ENCODE measurements at regions not wholly inside any gene's neighbourhood (a gene's known extent, or its start where the extent isn't known, plus 50 kb on each side); places are given as distances from the start of the nearest gene placed in this dataset.
A peak's percentile ranks its signal among the peaks of the same experiment; 100 is the strongest.

DNA sequence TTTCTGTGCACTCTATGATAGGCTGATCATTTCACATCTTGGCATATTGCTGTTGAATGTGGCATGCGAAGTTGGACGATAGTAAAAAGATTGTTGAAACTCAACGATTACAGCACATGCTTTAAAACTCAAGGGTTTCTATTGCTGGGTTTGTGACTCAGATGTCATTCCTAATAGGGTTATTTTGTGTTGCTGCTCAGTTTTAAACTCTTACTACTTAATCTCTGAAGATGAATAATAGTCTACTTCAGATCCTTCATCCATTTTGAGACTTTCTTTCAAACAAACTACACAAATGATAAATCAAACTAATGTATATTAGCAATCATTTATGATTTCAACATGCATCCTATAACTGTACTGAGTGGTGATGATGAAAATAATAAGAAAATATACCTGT, 71.3 kb upstream of the MBNL1 start:
- Histone ChIP-seq H3K4me1 (ENCODE audit: control insufficient read depth, insufficient read depth, low read length) (peaks cover 28% of the 10 kb centered on the region), H3K4me3 (ENCODE audit: low read length) (peak overlapping the region; percentile 68), H3K36me3 (ENCODE audit: control insufficient read depth, insufficient read depth, low read length, severe bottlenecking) (no peaks in the 10 kb centered on the region), H3K9me3 (ENCODE audit: control insufficient read depth, low read length) (no peaks in the 10 kb centered on the region), H3K9ac (ENCODE audit: low read length) (peak overlapping the region; percentile 61), H3K27me3 (replicated peaks; ENCODE audit: control insufficient read depth, insufficient read depth, low read length) (no peaks in the 10 kb centered on the region)
- no peak for DNase-seq (ENCODE audit: low read depth)

GRCh38 chr3:152197937-152198336, 70.8 kb upstream of the MBNL1 start:
- Histone ChIP-seq H3K4me3 (ENCODE audit: low read length) (peak overlapping the region; percentile 68), H3K36me3 (ENCODE audit: control insufficient read depth, insufficient read depth, low read length, severe bottlenecking) (no peaks in the 10 kb centered on the region), H3K27me3 (replicated peaks; ENCODE audit: control insufficient read depth, insufficient read depth, low read length) (no peaks in the 10 kb centered on the region), H3K9ac (ENCODE audit: low read length) (peak overlapping the region; percentile 21), H3K4me1 (ENCODE audit: control insufficient read depth, insufficient read depth, low read length) (peaks cover 31% of the 10 kb centered on the region), H3K9me3 (ENCODE audit: control insufficient read depth, low read length) (no peaks in the 10 kb centered on the region)
- no peak for DNase-seq (ENCODE audit: low read depth)

GRCh38 chr3:152198665-152199064, 70.1 kb upstream of the MBNL1 start:
- no peaks in the 10 kb centered on the region for H3K36me3 ChIP-seq (ENCODE audit: control insufficient read depth, insufficient read depth, low read length, severe bottlenecking)
- no peak for DNase-seq (ENCODE audit: low read depth)
- no peaks in the 10 kb centered on the region for H3K9me3 ChIP-seq (ENCODE audit: control insufficient read depth, low read length)
- H3K9ac ChIP-seq (ENCODE audit: low read length) = no peak overlapping the region
- H3K4me3 ChIP-seq (ENCODE audit: low read length) = no peak overlapping the region
- peaks cover 39% of the 10 kb centered on the region for H3K4me1 ChIP-seq (ENCODE audit: control insufficient read depth, insufficient read depth, low read length)
- no peaks in the 10 kb centered on the region for H3K27me3 ChIP-seq (replicated peaks; ENCODE audit: control insufficient read depth, insufficient read depth, low read length)

- no peaks in the 10 kb centered on the region for H3K27me3 ChIP-seq (replicated peaks; ENCODE audit: control insufficient read depth, insufficient read depth, low read length)
- no peak overlapping the region for H3K4me3 ChIP-seq (ENCODE audit: low read length)
- H3K9me3 ChIP-seq (ENCODE audit: control insufficient read depth, low read length) = no peaks in the 10 kb centered on the region
- H3K36me3 ChIP-seq (ENCODE audit: control insufficient read depth, insufficient read depth, low read length, severe bottlenecking) = no peaks in the 10 kb centered on the region
- no peak overlapping the region for H3K9ac ChIP-seq (ENCODE audit: low read length)
- H3K4me1 ChIP-seq (ENCODE audit: control insufficient read depth, insufficient read depth, low read length) = peaks cover 45% of the 10 kb centered on the region
- no peak for DNase-seq (ENCODE audit: low read depth)
Observed at GRCh38 chr3:152199102-152199840, 69.5 kb upstream of the MBNL1 start.

DNA sequence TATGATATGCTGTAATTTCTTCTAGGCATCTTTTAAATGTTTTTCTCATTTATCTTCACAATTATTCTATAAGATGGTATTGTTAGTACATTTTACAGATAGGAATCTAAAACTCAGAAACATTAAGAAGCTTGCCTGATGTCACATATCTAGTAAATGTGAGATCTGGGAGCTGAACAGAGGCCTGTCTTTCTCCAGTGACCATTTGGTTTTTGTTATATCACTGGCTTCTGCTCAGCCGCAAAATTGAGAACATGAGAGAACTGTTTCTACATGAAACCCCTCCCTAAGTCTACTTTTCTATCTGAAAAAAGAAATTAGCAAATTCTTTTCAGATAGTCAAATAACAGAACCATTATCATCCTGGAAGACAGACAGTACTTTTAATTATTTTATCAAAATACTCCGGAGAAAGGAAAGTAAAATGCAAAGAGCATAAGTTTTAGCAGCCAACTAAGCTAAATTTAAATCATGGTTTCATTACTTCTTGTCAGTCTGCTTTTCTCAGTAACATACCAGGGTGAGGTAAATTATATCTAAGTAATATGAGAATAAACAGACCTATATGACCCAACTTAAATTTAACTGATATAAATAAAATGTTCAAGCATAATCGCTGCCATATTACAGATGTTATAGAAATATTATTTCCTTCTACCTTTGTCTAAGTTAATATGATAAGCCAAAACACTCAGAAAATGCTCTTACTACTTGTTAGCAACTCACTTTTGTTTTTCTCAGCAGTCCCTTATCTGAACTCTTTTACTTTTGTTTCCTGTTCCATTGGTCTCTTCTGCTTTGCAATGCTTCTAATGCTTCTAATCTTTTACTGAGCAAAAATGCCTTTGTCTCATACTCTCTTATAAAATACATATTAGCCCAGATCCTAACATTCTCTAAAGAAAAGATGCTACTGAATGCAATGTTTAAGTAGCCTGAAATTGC, 68.0 kb upstream of the MBNL1 start:
- DNase-seq (ENCODE audit: low read depth) = no peak
- no peaks in the 10 kb centered on the region for H3K27me3 ChIP-seq (replicated peaks; ENCODE audit: control insufficient read depth, insufficient read depth, low read length)
- peaks cover 47% of the 10 kb centered on the region for H3K4me1 ChIP-seq (ENCODE audit: control insufficient read depth, insufficient read depth, low read length)
- no peaks in the 10 kb centered on the region for H3K36me3 ChIP-seq (ENCODE audit: control insufficient read depth, insufficient read depth, low read length, severe bottlenecking)
- peak overlapping the region; percentile 75 for H3K4me3 ChIP-seq (ENCODE audit: low read length)
- H3K9me3 ChIP-seq (ENCODE audit: control insufficient read depth, low read length) = no peaks in the 10 kb centered on the region
- H3K9ac ChIP-seq (ENCODE audit: low read length) = peak overlapping the region; percentile 80

DNA sequence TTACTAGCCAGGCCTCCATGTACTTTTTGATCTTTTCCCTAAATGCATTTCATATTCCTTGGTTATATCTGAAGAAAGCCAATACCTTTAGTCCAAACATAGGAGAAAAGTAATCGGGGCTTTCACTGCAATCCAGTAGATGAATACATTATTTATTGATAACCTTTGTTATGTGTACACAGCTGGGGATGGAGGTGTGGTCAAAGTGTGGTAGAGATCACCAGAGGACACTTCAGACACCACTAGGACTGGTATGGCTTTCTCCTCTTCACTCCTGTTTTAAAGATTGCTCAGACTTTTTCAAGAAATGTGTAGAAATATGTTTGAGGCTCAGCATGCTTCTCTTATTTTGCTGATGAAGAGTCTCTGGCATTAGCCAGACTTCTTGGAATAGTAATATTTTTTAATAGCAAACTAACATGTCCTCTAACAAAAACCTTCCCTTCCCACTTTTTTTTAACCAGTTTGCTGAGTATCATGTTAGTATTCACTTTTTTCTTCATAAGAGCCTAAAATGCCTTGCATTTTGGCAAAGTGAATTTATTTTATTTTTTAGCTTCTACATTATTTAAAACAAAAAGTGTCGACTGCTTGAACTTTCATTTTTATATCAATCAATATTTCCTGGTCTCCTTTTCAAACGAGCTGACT, 65.6 kb upstream of the MBNL1 start:
- Histone ChIP-seq H3K4me3 (ENCODE audit: low read length) (peak overlapping the region; percentile 62), H3K4me1 (ENCODE audit: control insufficient read depth, insufficient read depth, low read length) (peaks cover 34% of the 10 kb centered on the region), H3K9me3 (ENCODE audit: control insufficient read depth, low read length) (no peaks in the 10 kb centered on the region), H3K27me3 (replicated peaks; ENCODE audit: control insufficient read depth, insufficient read depth, low read length) (no peaks in the 10 kb centered on the region), H3K36me3 (ENCODE audit: control insufficient read depth, insufficient read depth, low read length, severe bottlenecking) (no peaks in the 10 kb centered on the region), H3K9ac (ENCODE audit: low read length) (peak overlapping the region; percentile 82)
- no peak for DNase-seq (ENCODE audit: low read depth)

DNA sequence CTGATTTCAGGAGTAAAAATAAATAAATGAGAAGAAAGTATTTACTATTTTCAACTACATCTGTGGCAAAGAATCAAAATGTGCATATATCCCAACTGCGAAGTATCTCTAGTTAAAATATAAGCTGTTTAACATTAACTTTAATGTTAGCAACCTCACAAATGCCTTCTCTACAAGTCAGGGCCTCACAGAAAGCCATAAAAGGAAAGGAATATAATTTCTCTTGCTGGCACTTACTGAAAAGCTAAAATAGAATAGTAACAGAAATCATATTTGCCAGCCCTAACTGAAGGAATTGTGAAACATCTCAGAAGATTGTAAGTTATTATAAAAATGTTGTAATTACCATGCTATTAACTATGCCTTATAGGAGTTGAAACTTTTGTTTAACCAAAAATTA, 65.1 kb upstream of the MBNL1 start:
- H3K4me1 ChIP-seq (ENCODE audit: control insufficient read depth, insufficient read depth, low read length) = peaks cover 33% of the 10 kb centered on the region
- no peaks in the 10 kb centered on the region for H3K9me3 ChIP-seq (ENCODE audit: control insufficient read depth, low read length)
- H3K9ac ChIP-seq (ENCODE audit: low read length) = peak overlapping the region; percentile 82
- H3K4me3 ChIP-seq (ENCODE audit: low read length) = peak overlapping the region; percentile 62
- DNase-seq (ENCODE audit: low read depth) = peak; percentile 66
- H3K36me3 ChIP-seq (ENCODE audit: control insufficient read depth, insufficient read depth, low read length, severe bottlenecking) = no peaks in the 10 kb centered on the region
- H3K27me3 ChIP-seq (replicated peaks; ENCODE audit: control insufficient read depth, insufficient read depth, low read length) = no peaks in the 10 kb centered on the region

GRCh38 chr3:152204218-152204617, 64.5 kb upstream of the MBNL1 start:
- Histone ChIP-seq H3K4me3 (ENCODE audit: low read length) (peak overlapping the region; percentile 62), H3K9ac (ENCODE audit: low read length) (peak overlapping the region; percentile 82), H3K9me3 (ENCODE audit: control insufficient read depth, low read length) (no peaks in the 10 kb centered on the region), H3K4me1 (ENCODE audit: control insufficient read depth, insufficient read depth, low read length) (peaks cover 33% of the 10 kb centered on the region), H3K27me3 (replicated peaks; ENCODE audit: control insufficient read depth, insufficient read depth, low read length) (no peaks in the 10 kb centered on the region), H3K36me3 (ENCODE audit: control insufficient read depth, insufficient read depth, low read length, severe bottlenecking) (no peaks in the 10 kb centered on the region)
- no peak for DNase-seq (ENCODE audit: low read depth)

GRCh38 chr3:152205097-152205593, 63.6 kb upstream of the MBNL1 start:
- no peak overlapping the region for H3K9ac ChIP-seq (ENCODE audit: low read length)
- no peak overlapping the region for H3K4me3 ChIP-seq (ENCODE audit: low read length)
- no peaks in the 10 kb centered on the region for H3K27me3 ChIP-seq (replicated peaks; ENCODE audit: control insufficient read depth, insufficient read depth, low read length)
- no peak for DNase-seq (ENCODE audit: low read depth)
- H3K9me3 ChIP-seq (ENCODE audit: control insufficient read depth, low read length) = no peaks in the 10 kb centered on the region
- no peaks in the 10 kb centered on the region for H3K36me3 ChIP-seq (ENCODE audit: control insufficient read depth, insufficient read depth, low read length, severe bottlenecking)
- H3K4me1 ChIP-seq (ENCODE audit: control insufficient read depth, insufficient read depth, low read length) = peaks cover 31% of the 10 kb centered on the region

GRCh38 chr3:152206243-152206760, 62.4 kb upstream of the MBNL1 start:
- no peak overlapping the region for H3K9ac ChIP-seq (ENCODE audit: low read length)
- no peaks in the 10 kb centered on the region for H3K36me3 ChIP-seq (ENCODE audit: control insufficient read depth, insufficient read depth, low read length, severe bottlenecking)
- DNase-seq (ENCODE audit: low read depth) = no peak
- no peak overlapping the region for H3K4me3 ChIP-seq (ENCODE audit: low read length)
- H3K4me1 ChIP-seq (ENCODE audit: control insufficient read depth, insufficient read depth, low read length) = peaks cover 20% of the 10 kb centered on the region
- no peaks in the 10 kb centered on the region for H3K27me3 ChIP-seq (replicated peaks; ENCODE audit: control insufficient read depth, insufficient read depth, low read length)
- H3K9me3 ChIP-seq (ENCODE audit: control insufficient read depth, low read length) = no peaks in the 10 kb centered on the region

DNA sequence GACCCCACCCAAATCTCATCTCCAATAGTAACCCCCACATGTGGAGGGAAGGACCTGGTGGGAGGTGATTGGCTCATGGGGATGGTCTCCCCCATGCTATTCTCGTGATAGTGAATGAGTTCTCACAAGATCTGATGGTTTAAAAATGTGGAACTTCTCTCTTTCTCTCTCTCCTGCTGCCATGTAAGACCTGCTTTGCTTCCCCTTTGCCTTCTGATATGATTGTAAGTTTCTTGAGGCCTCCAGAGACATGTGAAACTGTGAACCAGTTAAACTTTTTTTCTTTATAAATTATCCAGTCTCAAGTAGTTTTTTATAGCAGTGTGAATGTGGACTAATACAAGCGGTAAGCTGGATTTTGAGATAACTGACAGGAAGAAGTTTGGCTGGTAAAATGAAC, 60.3 kb upstream of the MBNL1 start:
- H3K9me3 ChIP-seq (ENCODE audit: control insufficient read depth, low read length) = no peaks in the 10 kb centered on the region
- DNase-seq (ENCODE audit: low read depth) = no peak
- H3K36me3 ChIP-seq (ENCODE audit: control insufficient read depth, insufficient read depth, low read length, severe bottlenecking) = no peaks in the 10 kb centered on the region
- peaks cover 20% of the 10 kb centered on the region for H3K4me1 ChIP-seq (ENCODE audit: control insufficient read depth, insufficient read depth, low read length)
- H3K27me3 ChIP-seq (replicated peaks; ENCODE audit: control insufficient read depth, insufficient read depth, low read length) = no peaks in the 10 kb centered on the region
- H3K4me3 ChIP-seq (ENCODE audit: low read length) = no peak overlapping the region
- no peak overlapping the region for H3K9ac ChIP-seq (ENCODE audit: low read length)
